Endodermal cell (in vitro differentiated cells): ENCODE measurements at regions not wholly inside any gene's neighbourhood (a gene's known extent, or its start where the extent isn't known, plus 50 kb on each side); places are given as distances from the start of the nearest gene placed in this dataset.

Experiments
- DNase-seq: peaks from one replicate; pipeline ENCODE4 v3.0.0-alpha.2; 2017
- H3K27ac ChIP-seq: 2 replicates; pipeline ENCODE4 v1.5.1; 2013; ENCODE audit warnings: mild to moderate bottlenecking, low read depth, low read length, moderate library complexity
- H3K27me3 ChIP-seq: 2 replicates; pipeline ENCODE4 v1.6.1; 2013; ENCODE audit warnings: mild to moderate bottlenecking, low read length, moderate library complexity; ENCODE audit not compliant: insufficient read depth, control insufficient read depth, poor library complexity, severe bottlenecking
- H3K36me3 ChIP-seq: 2 replicates; pipeline ENCODE4 v1.7.0; 2013; ENCODE audit warnings: mild to moderate bottlenecking, low read length, moderate library complexity; ENCODE audit not compliant: control insufficient read depth, insufficient read depth
- H3K4me1 ChIP-seq: one replicate; pipeline ENCODE4 v1.7.0; 2013; ENCODE audit warnings: low read length; ENCODE audit not compliant: control insufficient read depth, insufficient read depth
- H3K4me3 ChIP-seq: 2 replicates; pipeline ENCODE4 v1.5.1; 2013; ENCODE audit warnings: mild to moderate bottlenecking, low read length, moderate library complexity
- H3K9ac ChIP-seq: 2 replicates; pipeline ENCODE4 v1.6.1; 2013; ENCODE audit warnings: mild to moderate bottlenecking, low read length, moderate library complexity; ENCODE audit not compliant: poor library complexity, severe bottlenecking; ENCODE audit errors: extremely low read depth
- H3K9me3 ChIP-seq: 2 replicates; pipeline ENCODE4 v1.6.1; 2013; ENCODE audit warnings: mild to moderate bottlenecking, low read length, moderate library complexity; ENCODE audit not compliant: control insufficient read depth
- H3K27ac Mint-ChIP-seq: 2 replicates; pipeline ENCODE4 v1.8.0; 2020; ENCODE audit warnings: mixed read lengths
- H3K27me3 Mint-ChIP-seq: 2 replicates; pipeline ENCODE4 v1.8.0; 2021; ENCODE audit warnings: mild to moderate bottlenecking, mixed read lengths; ENCODE audit not compliant: insufficient read depth
- H3K36me3 Mint-ChIP-seq: 2 replicates; pipeline ENCODE4 v1.8.0; 2020; ENCODE audit warnings: low read depth, mixed read lengths
- H3K4me1 Mint-ChIP-seq: 2 replicates; pipeline ENCODE4 v1.8.0; 2020; ENCODE audit warnings: mixed read lengths
- H3K4me3 Mint-ChIP-seq: 2 replicates; pipeline ENCODE4 v1.8.0; 2020; ENCODE audit warnings: mild to moderate bottlenecking, moderate library complexity, mixed read lengths
- H3K9me3 Mint-ChIP-seq: 2 replicates; pipeline ENCODE4 v1.8.0; 2020; ENCODE audit warnings: mild to moderate bottlenecking, mixed read lengths
- CTCF ChIP-seq: fragments of 200-600 bp; sonication (generic); conservative IDR thresholded peaks from 2 replicates; pipeline ENCODE4 v1.5.0; 2021; ENCODE audit warnings: antibody characterized with exemption, mild to moderate bottlenecking
- WGBS, 2 experiments: methylation state at CpG; one replicate each; pipeline versions ENCODE4 v1.1.5 to v1.1.7; 2013; ENCODE audit warnings: missing lambda C conversion rate in 2 of 2, mixed read lengths in 1 of 2; ENCODE audit not compliant: insufficient coverage in 1 of 2, insufficient read length in 1 of 2; 5-methylcytosine and 5-hydroxymethylcytosine counted together

- H3K27ac ChIP-seq, result no peak overlapping the region
- Mint-ChIP-seq H3K4me1 (no peaks in the 10 kb centered on the region), H3K27ac (no peak overlapping the region), H3K4me3 (no peak overlapping the region), H3K9me3 (peaks cover 8% of the 10 kb centered on the region), H3K27me3 (no peaks in the 10 kb centered on the region), H3K36me3 (no peaks in the 10 kb centered on the region)
- H3K4me3 ChIP-seq, result no peak overlapping the region
- no peaks in the 10 kb centered on the region for H3K9me3 ChIP-seq
- no peaks in the 10 kb centered on the region for H3K36me3 ChIP-seq
- 93 to 100% methylated on average over 2 to 3 of the region's 3 CpGs for WGBS, 2 experiments
- H3K4me1 ChIP-seq, result no peaks in the 10 kb centered on the region
- TF ChIP-seq CTCF, result no peak
- H3K9ac ChIP-seq, result no peak overlapping the region
- H3K27me3 ChIP-seq, result no peaks in the 10 kb centered on the region
- no peak for DNase-seq
These were observed 508.4 kb downstream of the HDGFL1 start for GRCh38 chr6:23077772-23078171.

GRCh38 chr6:23081701-23082100 lies 512.3 kb downstream of the HDGFL1 start:
- Mint-ChIP-seq H3K9me3 (no peaks in the 10 kb centered on the region), H3K27ac (no peak overlapping the region), H3K27me3 (no peaks in the 10 kb centered on the region), H3K4me1 (no peaks in the 10 kb centered on the region), H3K4me3 (no peak overlapping the region), H3K36me3 (no peaks in the 10 kb centered on the region)
- 100% methylated on average over 1 of the region's 1 CpG; no CpG with 5 or more reads in 1 of the 2 experiments for WGBS, 2 experiments
- no peak overlapping the region for H3K27ac ChIP-seq
- no peaks in the 10 kb centered on the region for H3K9me3 ChIP-seq
- no peaks in the 10 kb centered on the region for H3K4me1 ChIP-seq
- no peak overlapping the region for H3K9ac ChIP-seq
- peak; percentile 45 for DNase-seq
- no peaks in the 10 kb centered on the region for H3K36me3 ChIP-seq
- no peaks in the 10 kb centered on the region for H3K27me3 ChIP-seq
- H3K4me3 ChIP-seq, result no peak overlapping the region
- peak; percentile 77 for TF ChIP-seq CTCF

GRCh38 chr6:23086100-23086499 lies 516.7 kb downstream of the HDGFL1 start:
- Histone ChIP-seq H3K4me3 (no peak overlapping the region), H3K27me3 (no peaks in the 10 kb centered on the region), H3K9me3 (no peaks in the 10 kb centered on the region), H3K27ac (no peak overlapping the region), H3K36me3 (no peaks in the 10 kb centered on the region), H3K9ac (no peak overlapping the region), H3K4me1 (no peaks in the 10 kb centered on the region)
- no peak overlapping the region for H3K27ac Mint-ChIP-seq
- no peak for DNase-seq
- no peak overlapping the region for H3K4me3 Mint-ChIP-seq
- no peaks in the 10 kb centered on the region for H3K4me1 Mint-ChIP-seq
- H3K36me3 Mint-ChIP-seq, result no peaks in the 10 kb centered on the region
- TF ChIP-seq CTCF, result no peak
- 94 to 100% methylated on average over 1 to 2 of the region's 2 CpGs for WGBS, 2 experiments
- no peaks in the 10 kb centered on the region for H3K27me3 Mint-ChIP-seq
- H3K9me3 Mint-ChIP-seq, result no peaks in the 10 kb centered on the region
